EH (cell line): ENCODE measurements at regions not wholly inside any gene's neighbourhood (a gene's known extent, or its start where the extent isn't known, plus 50 kb on each side); places are given as distances from the start of the nearest gene placed in this dataset.
"Not testable (repeated sequence)": the region's sequence is repeated elsewhere in the genome, so short reads cannot be mapped to it uniquely, and the experiment has no call there.

ENCODE experiments used
- DNase-seq: peaks from one replicate; pipeline ENCODE4 v3.0.0-alpha.2; 2015; ENCODE audit warnings: low read depth

DNA sequence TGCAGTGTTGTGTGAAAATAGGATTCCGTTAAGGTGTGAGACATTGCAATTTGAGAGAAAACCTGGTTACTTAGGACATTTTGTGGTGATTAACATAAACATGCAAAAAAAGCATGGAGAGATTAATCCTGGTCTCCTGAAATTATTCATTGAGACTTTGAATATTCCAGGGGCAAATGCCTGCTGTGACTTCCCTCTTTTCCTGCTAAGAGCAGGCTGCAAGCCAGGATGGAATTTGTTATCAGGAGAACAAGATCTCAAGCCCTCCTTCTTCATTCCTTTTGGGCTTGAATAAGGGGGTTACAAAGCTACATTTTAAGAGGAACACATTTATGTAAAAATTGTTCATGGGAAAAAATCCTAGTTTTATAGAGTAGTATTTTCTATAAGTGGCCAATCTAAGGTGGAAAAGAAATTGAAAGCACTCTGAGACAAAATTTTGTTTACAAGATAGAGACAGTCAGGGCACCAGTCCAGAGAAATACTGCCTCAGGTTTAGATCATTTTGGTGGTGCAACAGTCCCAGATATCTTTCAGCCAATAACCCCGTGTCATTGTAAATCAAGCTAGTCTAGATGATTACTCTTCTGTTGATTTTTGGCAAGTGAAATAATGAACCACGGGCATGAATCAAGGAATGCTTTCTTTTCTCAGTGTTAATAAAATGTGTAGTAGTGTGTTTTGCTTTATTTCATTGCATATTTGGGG lies 1528.3 kb upstream of the AGA start:
- no peak for DNase-seq

GRCh38 chr4:178976861-178977260 lies 1534.6 kb upstream of the AGA start:
- no peak for DNase-seq

- no peak for DNase-seq
Observed at GRCh38 chr4:178993306-178993705, 1551.1 kb upstream of the AGA start.

- no peak for DNase-seq
Observed at GRCh38 chr4:179001918-179002317, 1559.7 kb upstream of the AGA start.

- no peak for DNase-seq
Observed at GRCh38 chr4:179007755-179008154, 1565.5 kb upstream of the AGA start.

- no peak for DNase-seq
Observed at GRCh38 chr4:179017581-179017980, 1575.3 kb upstream of the AGA start.

DNA sequence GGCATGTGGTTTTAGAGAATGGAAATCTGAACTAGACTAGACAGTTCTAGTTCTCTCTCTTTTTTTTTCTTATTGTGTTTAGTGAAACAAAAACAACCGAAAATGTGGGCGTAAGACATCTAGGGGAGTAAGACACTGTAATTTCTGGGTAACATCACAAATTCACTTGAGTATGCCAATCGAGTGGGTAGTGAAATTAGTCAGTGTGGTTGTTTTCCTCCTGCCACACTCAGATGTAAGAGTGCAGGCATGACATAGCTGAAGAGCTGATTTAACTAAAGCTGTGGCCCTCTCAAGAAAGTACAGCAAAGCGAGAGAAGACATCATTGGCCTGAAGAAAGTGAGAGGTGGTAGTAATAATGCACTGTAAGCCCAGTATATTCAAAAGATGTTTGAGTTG lies 1585.3 kb upstream of the AGA start:
- DNase-seq = no peak

GRCh38 chr4:179028321-179028720 lies 1586.1 kb upstream of the AGA start:
- DNase-seq = no peak

GRCh38 chr4:179029683-179030082 lies 1587.4 kb upstream of the AGA start:
- no peak for DNase-seq

DNA sequence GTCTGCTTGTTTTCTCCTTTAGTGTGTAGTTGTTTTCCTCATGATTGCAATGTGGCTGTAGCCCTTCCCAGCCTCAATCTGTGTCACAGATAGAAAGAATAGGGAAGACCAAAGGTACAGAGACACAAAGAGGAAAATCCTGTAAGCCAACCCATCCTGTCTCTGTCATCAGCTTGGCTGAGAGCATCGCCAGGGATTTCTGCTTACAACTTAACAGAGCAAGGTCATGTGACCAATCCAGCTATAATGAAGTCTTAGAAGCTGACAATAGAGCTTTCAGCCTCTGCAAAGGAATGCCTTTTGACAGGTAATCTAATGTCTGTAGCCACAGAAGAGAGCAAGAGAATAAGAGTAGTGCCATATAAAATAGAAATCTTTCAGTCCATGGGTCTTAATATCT lies 1598.0 kb upstream of the AGA start:
- DNase-seq = no peak

DNA sequence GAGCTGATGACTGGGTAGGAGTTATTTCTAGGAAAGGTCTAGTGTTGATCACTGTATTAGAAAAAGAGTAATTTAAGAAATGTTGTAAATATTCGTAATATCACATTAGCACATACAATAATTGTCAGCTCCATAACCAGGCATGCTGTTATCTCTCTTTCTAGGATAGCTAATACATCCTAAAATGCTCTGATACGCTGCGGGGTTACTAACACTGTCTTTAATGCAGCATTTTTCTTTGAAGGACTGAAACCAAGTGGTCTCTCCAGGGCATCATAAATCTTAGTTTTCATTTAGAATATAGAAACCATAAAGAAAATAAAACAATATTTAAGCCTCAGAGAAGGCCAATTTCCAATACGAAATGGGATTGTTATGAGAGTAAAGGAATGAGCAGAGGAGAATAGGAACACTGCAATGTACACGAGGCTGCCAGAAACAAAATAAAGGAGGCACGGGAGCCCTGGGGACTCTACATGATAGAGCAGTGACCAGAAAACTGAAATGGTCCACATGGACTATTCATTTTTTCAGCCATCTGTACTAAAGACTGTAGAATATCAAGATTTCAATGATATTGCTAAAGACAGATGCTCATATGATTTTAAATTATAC lies 1606.7 kb upstream of the AGA start:
- no peak for DNase-seq

GRCh38 chr4:179051206-179051605 lies 1609.0 kb upstream of the AGA start:
- no peak for DNase-seq

GRCh38 chr4:179059396-179059795 lies 1617.2 kb upstream of the AGA start:
- no peak for DNase-seq

- not testable (repeated sequence) for DNase-seq
Observed at GRCh38 chr4:179066254-179066653, 1624.0 kb upstream of the AGA start.

- no peak for DNase-seq
Observed at GRCh38 chr4:179071131-179071530, 1628.9 kb upstream of the AGA start.

DNA sequence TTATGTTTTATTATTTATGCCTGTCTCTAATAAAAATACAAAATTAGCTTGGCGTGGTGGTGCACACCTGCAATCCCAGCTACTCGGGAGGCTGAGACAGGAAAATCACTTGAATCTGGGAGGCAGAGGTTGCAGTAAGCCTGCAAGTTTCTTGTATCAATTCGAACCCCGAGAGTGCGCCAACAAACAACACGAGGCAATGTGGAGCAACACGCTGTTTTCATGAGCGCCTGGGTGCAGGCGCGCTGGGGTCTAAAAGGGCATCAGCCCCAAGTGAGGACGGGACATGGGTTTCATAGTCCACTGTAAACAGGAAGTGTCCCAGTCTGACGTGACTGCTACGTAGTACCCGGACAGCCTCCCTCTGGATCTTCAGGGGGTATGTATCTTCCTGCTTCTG lies 1634.6 kb upstream of the AGA start:
- DNase-seq = no peak

- DNase-seq = no peak
Observed at GRCh38 chr4:179095585-179096221, 1653.5 kb upstream of the AGA start.

DNA sequence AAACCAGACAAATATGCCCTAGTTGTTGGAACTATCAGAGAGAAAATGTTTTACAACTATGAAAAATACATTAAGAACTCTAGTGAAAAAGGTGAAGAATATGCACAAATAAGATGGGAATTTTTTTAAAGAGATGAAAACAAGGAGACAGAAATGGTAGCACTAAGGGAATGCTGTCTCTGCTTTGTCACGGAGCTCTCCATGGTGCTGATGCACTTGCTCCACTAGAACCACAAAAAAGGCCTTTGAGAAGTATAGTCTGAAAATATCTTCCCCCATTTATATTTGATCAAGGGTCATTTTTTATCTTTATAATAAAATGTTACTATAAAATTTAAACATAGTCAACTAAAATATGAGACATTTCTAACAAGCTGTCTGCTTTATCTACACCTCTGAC lies 1655.5 kb upstream of the AGA start:
- no peak for DNase-seq

GRCh38 chr4:179110356-179110755 lies 1668.1 kb upstream of the AGA start:
- no peak for DNase-seq

DNA sequence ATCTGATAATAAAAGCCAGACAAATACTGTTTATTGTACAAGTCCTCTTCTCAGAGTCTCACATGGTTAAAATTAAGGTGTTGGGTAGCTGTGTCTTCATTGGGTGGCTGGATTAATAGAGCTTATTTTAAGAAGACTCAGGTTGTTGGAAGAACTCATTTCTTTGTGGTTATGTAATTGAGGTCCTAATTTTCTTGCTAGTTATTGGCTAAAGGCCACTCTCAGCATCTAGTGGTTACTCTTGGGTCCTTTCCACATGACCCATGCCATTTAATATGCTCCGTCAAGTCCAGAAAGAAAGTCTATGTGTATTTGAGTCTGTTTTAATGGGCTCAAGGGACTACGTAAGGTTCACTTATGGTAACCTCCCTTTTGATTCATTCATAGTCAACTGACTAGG lies 1668.6 kb upstream of the AGA start:
- no peak for DNase-seq

GRCh38 chr4:179112441-179113170 lies 1670.4 kb upstream of the AGA start:
- no peak for DNase-seq

GRCh38 chr4:179114615-179115014 lies 1672.4 kb upstream of the AGA start:
- no peak for DNase-seq

GRCh38 chr4:179116011-179116410 lies 1673.8 kb upstream of the AGA start:
- DNase-seq = no peak
